ENCODE measurements at regions not wholly inside any gene's neighbourhood (a gene's known extent, or its start where the extent isn't known, plus 50 kb on each side); places are given as distances from the start of the nearest gene placed in this dataset.
"Not testable (repeated sequence)": the region's sequence is repeated elsewhere in the genome, so short reads cannot be mapped to it uniquely, and the experiment has no call there.

DNA sequence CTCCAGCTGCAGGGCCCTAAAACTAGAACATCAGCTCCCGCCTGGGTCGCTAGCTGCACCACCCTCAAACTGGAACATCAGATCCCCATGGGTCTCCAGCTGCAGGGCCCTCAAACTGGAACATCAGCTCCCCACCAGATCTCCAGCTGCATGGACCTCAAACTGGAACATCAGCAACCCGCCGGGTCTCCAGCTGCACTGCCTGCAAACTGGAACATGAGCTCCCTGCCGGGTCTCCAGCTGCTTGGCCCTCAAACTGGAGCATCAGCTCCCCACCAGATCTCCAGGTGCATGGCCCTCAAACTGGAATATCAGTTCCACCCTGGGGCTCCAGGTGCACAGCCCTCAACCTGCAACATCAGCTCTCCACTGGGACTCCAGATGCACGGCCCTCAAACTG, 82.7 kb downstream of the TFRC start:
- H3K9me3 Mint-ChIP-seq, H3K27ac Mint-ChIP-seq, ATAC-seq, H3K27me3 Mint-ChIP-seq, H3K4me3 Mint-ChIP-seq, H3K4me1 Mint-ChIP-seq, DNase-seq: not testable (repeated sequence)

- ATAC-seq, H3K9me3 Mint-ChIP-seq, DNase-seq, H3K4me1 Mint-ChIP-seq, H3K27ac Mint-ChIP-seq, H3K27me3 Mint-ChIP-seq, H3K4me3 Mint-ChIP-seq: not testable (repeated sequence)
Observed at GRCh38 chr3:195996314-195996713, 85.6 kb downstream of the TFRC start.

- not testable (repeated sequence) for H3K4me1 Mint-ChIP-seq, H3K9me3 Mint-ChIP-seq, H3K4me3 Mint-ChIP-seq, H3K27me3 Mint-ChIP-seq, ATAC-seq, H3K27ac Mint-ChIP-seq
- peak; percentile 53 to 67 for DNase-seq
Observed at GRCh38 chr3:195994343-195994742, 86.0 kb upstream of the TNK2 start.

GRCh38 chr3:195993671-195994070, 85.3 kb upstream of the TNK2 start:
- not testable (repeated sequence) for H3K27ac Mint-ChIP-seq, DNase-seq, H3K4me3 Mint-ChIP-seq, H3K27me3 Mint-ChIP-seq, H3K9me3 Mint-ChIP-seq, H3K4me1 Mint-ChIP-seq, ATAC-seq

GRCh38 chr3:195992956-195993595, 84.7 kb upstream of the TNK2 start:
- H3K9me3 Mint-ChIP-seq, H3K4me1 Mint-ChIP-seq, ATAC-seq, H3K27me3 Mint-ChIP-seq, H3K4me3 Mint-ChIP-seq, H3K27ac Mint-ChIP-seq, DNase-seq: not testable (repeated sequence)

DNA sequence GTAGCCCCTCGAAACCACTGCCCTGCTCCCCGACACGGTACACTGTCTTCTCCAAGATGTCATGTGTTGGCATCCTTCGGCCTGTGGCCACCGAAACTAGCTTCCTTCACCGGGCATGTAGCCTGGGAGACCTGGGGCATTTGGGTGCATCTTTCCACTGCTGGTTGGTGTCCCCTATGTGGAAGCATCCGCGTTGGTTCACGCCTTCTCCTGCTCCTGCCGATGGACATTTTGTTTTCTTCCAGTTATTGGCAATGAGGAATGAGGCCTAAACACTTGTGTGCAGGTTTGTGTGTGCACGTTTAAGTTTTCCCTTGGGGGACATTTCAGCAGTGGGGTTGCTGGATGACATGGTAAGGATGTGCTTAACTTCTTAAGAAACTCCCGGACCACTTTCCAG, 83.6 kb upstream of the TNK2 start:
- H3K27me3 Mint-ChIP-seq, ATAC-seq, H3K27ac Mint-ChIP-seq, H3K4me1 Mint-ChIP-seq, H3K4me3 Mint-ChIP-seq, DNase-seq, H3K9me3 Mint-ChIP-seq: not testable (repeated sequence)

DNA sequence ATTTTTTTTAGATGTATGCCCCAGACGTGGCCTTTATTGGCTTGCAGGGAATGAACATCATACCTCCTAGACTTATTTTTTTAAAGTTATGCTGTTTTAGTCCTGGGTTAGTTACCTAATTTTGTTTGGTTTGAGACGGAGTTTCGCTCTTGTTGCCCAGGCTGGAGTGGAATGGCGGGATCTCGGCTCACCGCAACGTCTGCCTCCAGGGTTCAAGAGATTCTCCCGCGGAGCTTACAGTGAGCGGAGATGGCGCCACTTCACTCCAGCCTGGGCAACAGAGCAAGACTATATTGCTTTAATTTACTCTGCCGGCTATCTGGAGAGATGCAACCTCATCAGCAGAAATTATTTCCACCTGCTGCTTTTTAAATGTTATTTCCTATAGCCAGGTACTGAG, 82.9 kb upstream of the TNK2 start:
- peak overlapping the region; percentile 69 to 74 for H3K4me3 Mint-ChIP-seq
- H3K9me3 Mint-ChIP-seq, H3K4me1 Mint-ChIP-seq, DNase-seq, ATAC-seq, H3K27me3 Mint-ChIP-seq, H3K27ac Mint-ChIP-seq: not testable (repeated sequence)

- not testable (repeated sequence) for H3K9me3 Mint-ChIP-seq, H3K4me1 Mint-ChIP-seq, ATAC-seq, H3K27me3 Mint-ChIP-seq, DNase-seq
- H3K27ac Mint-ChIP-seq, result peak overlapping the region; percentile 72 to 80
- H3K4me3 Mint-ChIP-seq, result peak overlapping the region; percentile 69 to 74
Observed at GRCh38 chr3:195990841-195991174, 82.5 kb upstream of the TNK2 start.

DNA sequence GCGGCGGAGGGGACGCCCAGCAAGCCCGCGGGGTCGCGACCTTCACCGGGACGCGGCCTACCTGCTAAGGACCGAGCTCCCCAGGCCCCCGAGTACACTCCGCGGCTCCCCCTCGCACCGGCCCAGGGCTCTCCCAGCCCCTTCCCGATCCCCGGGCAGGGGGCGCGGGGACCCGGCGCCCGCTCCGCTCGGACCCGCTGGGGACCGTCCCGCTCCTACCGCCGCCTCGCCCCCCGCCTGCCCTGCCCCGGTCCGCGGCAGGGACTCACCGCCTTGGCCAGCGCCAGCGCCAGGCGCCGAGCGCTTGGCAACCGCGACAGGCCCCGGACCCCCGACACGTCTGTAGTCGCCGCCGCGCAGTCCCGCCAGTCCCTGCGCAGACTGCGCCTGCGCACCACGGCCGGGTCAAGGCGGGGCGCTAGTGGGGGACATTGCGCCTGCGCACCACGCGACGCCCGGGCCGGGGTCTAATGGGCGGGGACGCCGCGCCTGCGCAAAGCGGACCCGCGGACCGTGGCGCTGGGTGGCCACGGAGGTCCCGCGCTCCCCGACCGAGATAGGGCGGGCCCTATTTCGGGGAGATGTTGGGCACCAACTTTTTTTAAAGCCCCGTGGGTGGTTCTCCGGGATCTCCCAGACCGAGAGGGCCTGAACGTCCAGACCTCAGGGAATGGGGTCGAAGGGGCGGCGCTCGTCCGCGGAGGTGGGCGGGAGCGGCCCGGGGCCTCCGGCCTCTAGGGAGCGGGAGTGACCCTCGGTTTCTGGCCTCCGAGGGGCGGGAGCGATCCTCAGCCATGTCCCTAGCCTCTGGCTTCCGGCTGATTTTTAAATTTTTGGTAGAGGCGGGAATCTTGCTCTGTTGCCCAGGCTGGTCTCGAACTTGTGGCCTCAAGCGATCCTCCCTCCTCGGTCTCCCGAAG, 81.8 kb upstream of the TNK2 start:
- peak overlapping the region; percentile 72 to 80 for H3K27ac Mint-ChIP-seq
- peak; percentile 93 for ATAC-seq
- H3K4me1 Mint-ChIP-seq, H3K9me3 Mint-ChIP-seq, H3K27me3 Mint-ChIP-seq: not testable (repeated sequence)
- peak; percentile 95 to 98 for DNase-seq
- H3K4me3 Mint-ChIP-seq, result peak overlapping the region; percentile 69 to 74

GRCh38 chr3:195989197-195989920, 81.0 kb upstream of the TNK2 start:
- ATAC-seq (peak; percentile 53), DNase-seq (peak; percentile 21 to 32)
- not testable (repeated sequence) for H3K9me3 Mint-ChIP-seq, H3K4me1 Mint-ChIP-seq, H3K27ac Mint-ChIP-seq, H3K27me3 Mint-ChIP-seq
- peak overlapping the region; percentile 42 to 64 for H3K4me3 Mint-ChIP-seq

DNA sequence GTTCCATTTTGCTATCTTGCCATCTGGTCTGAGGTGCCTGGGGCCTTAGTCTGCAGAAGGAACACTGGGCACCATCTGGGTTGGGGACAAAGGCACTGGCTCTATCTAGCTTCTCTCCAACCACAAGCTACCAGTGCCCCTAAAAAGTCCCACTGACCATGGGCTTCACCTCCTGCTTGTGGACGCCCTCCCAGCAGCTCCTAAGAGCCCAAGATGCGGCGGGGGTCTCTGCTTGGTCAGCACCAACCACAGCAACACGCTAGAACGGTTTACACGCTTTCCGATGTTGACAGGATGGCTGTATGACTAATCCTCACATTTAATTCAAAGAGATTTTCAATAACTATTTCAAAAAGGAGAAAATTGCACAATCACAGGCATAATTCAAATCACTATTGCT, 80.4 kb upstream of the TNK2 start:
- not testable (repeated sequence) for H3K27me3 Mint-ChIP-seq, ATAC-seq, H3K27ac Mint-ChIP-seq, H3K4me1 Mint-ChIP-seq, H3K9me3 Mint-ChIP-seq
- peak overlapping the region; percentile 42 to 64 for H3K4me3 Mint-ChIP-seq
- DNase-seq, result peak in 1 of 2 donors; percentile 7

- not testable (repeated sequence) for H3K4me3 Mint-ChIP-seq, H3K27me3 Mint-ChIP-seq, H3K27ac Mint-ChIP-seq, ATAC-seq, H3K9me3 Mint-ChIP-seq, H3K4me1 Mint-ChIP-seq
- DNase-seq, result peak in 1 of 2 donors; percentile 6
Observed at GRCh38 chr3:195987001-195987400, 78.7 kb upstream of the TNK2 start.

DNA sequence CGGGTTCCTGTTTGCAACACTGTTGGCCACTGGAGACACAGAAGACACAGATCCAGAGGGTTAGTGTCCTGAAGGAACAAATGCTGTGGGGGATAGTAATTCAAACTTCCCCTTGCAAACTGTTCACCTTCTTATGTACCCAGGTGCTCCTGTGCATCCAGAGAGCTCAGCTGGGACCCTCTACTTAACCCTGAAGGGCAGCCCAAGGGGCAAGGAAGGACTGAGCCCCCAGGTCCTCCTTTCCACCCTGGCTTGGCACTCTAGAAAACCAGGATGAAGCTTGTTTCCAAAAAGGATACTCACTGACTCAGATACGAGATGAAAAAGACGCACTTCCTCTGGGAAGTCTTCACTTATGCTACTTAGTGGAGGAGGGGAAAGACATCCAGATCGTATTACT, 78.2 kb upstream of the TNK2 start:
- not testable (repeated sequence) for ATAC-seq, H3K4me1 Mint-ChIP-seq, H3K9me3 Mint-ChIP-seq, H3K27ac Mint-ChIP-seq, H3K27me3 Mint-ChIP-seq, H3K4me3 Mint-ChIP-seq
- peak in 1 of 2 donors; percentile 0 for DNase-seq

DNA sequence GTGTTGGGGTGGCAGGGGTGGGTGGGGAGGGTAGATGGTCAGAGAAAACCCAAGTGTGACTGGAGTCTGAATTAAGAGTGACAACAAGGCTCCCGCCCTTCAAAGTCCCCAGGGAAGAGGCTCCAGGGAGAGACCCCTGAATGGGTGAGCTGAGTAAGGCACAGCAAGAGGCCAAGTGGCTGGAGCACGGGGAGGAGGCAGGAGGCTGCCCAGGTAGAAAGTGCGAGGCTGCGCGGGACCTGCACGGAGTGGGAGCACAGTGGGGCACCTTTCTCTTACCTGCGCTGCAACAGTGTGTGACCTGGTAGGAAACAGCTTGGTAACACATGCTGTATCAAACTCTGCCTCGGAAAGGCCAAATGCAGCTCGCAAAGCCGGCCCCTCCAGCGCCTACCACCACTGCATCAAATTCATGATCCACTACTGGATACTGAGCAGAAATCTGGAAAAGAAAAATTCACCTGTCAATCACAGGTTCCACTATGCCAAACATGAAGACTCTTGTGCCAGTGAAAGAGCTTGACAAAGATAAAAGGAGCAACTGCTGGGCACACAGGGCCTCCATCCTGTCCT, 77.1 kb upstream of the TNK2 start:
- H3K4me3 Mint-ChIP-seq, ATAC-seq, H3K9me3 Mint-ChIP-seq, H3K27ac Mint-ChIP-seq, H3K4me1 Mint-ChIP-seq, H3K27me3 Mint-ChIP-seq: not testable (repeated sequence)
- peak in 1 of 2 donors; percentile 7 for DNase-seq

DNA sequence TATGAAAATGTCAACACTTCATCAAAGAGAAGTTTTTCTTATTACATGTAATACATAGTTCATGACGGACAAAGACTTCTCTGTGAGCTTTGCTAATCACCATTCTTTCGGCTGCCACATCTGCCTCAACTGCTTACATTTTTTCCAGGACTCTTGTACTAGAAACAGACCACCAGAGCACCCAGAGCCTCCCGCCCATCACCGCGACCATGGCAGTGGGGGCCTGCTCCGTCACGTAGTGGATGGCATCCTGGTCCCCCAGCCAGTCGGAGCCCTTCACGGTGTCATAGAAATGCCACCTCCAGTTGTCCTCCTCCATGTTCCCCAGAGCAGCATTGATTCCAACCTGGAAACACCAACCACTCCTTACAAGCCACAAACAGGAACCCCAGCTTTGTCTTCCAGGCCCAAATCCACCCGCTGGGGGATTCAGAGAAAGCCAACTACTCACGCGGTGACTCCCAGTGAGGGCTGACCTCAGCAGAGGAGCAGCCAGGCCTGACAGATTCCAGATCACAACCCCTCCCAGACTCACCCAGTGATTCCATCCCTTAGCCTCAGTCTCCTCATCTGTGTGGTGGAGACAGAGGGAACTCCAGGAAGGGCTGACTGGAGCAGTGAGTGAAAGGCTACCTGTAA, 76.2 kb upstream of the TNK2 start:
- DNase-seq, result peak in 1 of 2 donors; percentile 8
- H3K27me3 Mint-ChIP-seq, ATAC-seq, H3K9me3 Mint-ChIP-seq, H3K4me3 Mint-ChIP-seq, H3K4me1 Mint-ChIP-seq: not testable (repeated sequence)
- H3K27ac Mint-ChIP-seq, result peak overlapping the region in 1 of 2 donors; percentile 34

Measured in stimulated activated naive CD8-positive, alpha-beta T cell treated with anti-CD3 and anti-CD28 coated beads, Interleukin-15, amount 100 ng/mL, for 72 hours (primary cell).